ENCODE measurements at regions not wholly inside any gene's neighbourhood (a gene's known extent, or its start where the extent isn't known, plus 50 kb on each side); places are given as distances from the start of the nearest gene placed in this dataset.

DNA sequence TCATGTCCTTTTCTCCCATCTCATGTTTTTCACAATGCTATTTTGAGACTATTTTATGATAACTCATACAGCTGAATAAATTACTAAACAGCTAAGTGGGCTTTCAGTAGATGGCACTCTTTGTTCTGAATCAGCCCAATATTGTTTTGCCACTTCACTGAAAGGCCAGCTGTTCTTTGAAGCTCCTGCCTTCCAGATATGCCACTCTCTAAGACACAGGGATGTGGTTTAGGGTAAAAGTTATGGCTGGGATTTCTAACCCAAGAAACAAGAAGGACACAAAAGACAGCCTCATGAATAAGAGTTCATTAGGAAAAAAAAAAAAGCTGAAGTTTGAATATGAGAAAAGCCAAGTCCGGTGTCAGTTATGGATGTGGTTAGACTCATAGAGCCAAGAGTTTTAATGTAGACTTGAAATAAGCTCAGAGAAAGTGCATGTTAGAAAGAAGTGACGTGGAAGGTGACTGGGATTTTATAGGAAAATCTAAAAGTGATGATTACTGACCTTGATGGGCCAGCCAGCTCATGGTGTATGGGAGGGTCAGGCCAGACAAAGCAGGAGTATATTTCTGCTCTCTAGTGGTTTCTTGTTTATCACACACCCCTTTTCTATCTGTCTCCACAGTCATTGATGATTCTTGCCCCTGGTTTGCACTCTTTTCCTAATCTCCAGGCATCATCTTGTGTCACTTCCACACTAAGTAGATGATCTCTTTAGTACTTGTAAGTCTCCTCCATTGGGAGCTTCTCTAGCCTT is 488.5 kb downstream of the NR2F1-AS1 start:
- H3K27ac ChIP-seq (ENCODE audit: control insufficient read depth, insufficient read depth), result no peak overlapping the region
- no peak overlapping the region for H2AFZ ChIP-seq (ENCODE audit: control insufficient read depth, low read depth, low read length)
- no peaks in the 10 kb centered on the region for H3K4me1 ChIP-seq (ENCODE audit: control insufficient read depth, insufficient read depth, low read length)
- DNase-seq (ENCODE audit: low read depth, low spot score) (no peak), FAIRE-seq (no peak), ATAC-seq (no peak)
- H3K36me3 ChIP-seq (ENCODE audit: control insufficient read depth in 2 of 2, insufficient read depth in 2 of 2, low read length in 1 of 2), result no peaks in the 10 kb centered on the region
- ChIA-PET RAD21 (ENCODE audit: unreplicated experiment) (interaction anchor here (0.9 kb wide), 1 partner anchor 183 kb away, joined by 3 read pairs; no protein-coding TSS in a partner anchor), POLR2A (no interaction called here), CTCF (interaction anchor here (0.7 to 1.0 kb wide), 3 partner anchors 10 to 709 kb away, joined by 3 to 5 read pairs (median 3); no protein-coding TSS in a partner anchor), SMC1A (ENCODE audit: uncharacterized antibody, unreplicated experiment) (no interaction called here)
- H3K27me3 ChIP-seq (replicated peaks in 1 of 2; ENCODE audit: control insufficient read depth in 2 of 2, insufficient read depth in 2 of 2, low read length in 1 of 2), result no peaks in the 10 kb centered on the region
- no peaks in the 10 kb centered on the region for H3K9me3 ChIP-seq (replicated peaks; ENCODE audit: control insufficient read depth, insufficient read depth, low read length)
- no TSS peak for BruUV-seq (replicated peaks)
- 0% methylated on average over 2 of the region's 2 CpGs for WGBS (ENCODE audit: insufficient coverage, insufficient replicate concordance, low lambda C conversion rate, missing lambda C conversion rate)
- no peaks in the 10 kb centered on the region for H3K79me2 ChIP-seq (ENCODE audit: control insufficient read depth, insufficient read depth, low read length)
- H3K4me3 ChIP-seq, result no peak overlapping the region
- intact Hi-C loops (cut with micrococcal nuclease; ENCODE audit: unreplicated experiment), result no loop called here
- peak; percentile 15; the same call in 1 of the 2 replicates for TF ChIP-seq RAD21 (IDR thresholded peaks at IDR 0.05; ENCODE audit: insufficient read depth, low read depth, low read length)
- no peak for TF ChIP-seq ZBED1 (IDR thresholded peaks at IDR 0.05; ENCODE audit: borderline replicate concordance)
- no peaks in the 10 kb centered on the region for H4K20me1 ChIP-seq (ENCODE audit: control insufficient read depth, insufficient read depth)
- H3K9ac ChIP-seq (ENCODE audit: control insufficient read depth, insufficient read depth, low read length), result no peak overlapping the region
- in situ Hi-C loops (cut with MboI), result no loop called here
- no peak overlapping the region for H3K4me2 ChIP-seq (ENCODE audit: control insufficient read depth, insufficient read depth)

DNA sequence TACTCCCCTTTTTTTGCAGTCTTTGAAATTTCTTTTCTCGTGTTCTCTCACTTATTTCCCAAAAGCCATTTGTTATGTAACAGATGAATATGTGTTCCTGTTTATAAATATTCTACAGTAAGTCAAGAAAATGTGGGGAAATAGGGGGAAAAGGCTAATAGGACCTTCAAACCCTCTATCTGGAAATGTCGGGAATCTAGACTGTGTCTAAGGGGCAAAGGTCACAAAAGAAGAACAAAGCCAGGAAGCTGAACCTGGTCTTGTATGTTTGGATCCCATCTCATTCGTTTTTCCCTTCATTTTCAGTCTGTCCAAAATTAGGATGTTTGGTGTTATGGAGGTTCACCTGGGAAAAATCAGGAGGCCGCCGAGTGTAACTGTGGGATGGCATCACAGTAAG is 490.3 kb downstream of the NR2F1-AS1 start:
- POLR2A ChIA-PET, result no interaction called here
- SMC1A ChIA-PET (ENCODE audit: uncharacterized antibody, unreplicated experiment), result no interaction called here

More for the DNA sequence above, 490.3 kb downstream of the NR2F1-AS1 start:
- TF ChIP-seq KDM1A (IDR thresholded peaks at IDR 0.05; ENCODE audit: borderline replicate concordance), result no peak
- no peak for TF ChIP-seq NFYB (IDR thresholded peaks at IDR 0.05; ENCODE audit: insufficient read depth, low read depth, low read length)
- peak; percentile 52 for TF ChIP-seq SUZ12 (IDR thresholded peaks at IDR 0.05; ENCODE audit: unreplicated experiment)
- no peak for TF ChIP-seq ELK1 (IDR thresholded peaks at IDR 0.05; ENCODE audit: low read depth, low read length)
- H3K4me3 ChIP-seq, result no peak overlapping the region
- no peaks in the 10 kb centered on the region for H4K20me1 ChIP-seq (ENCODE audit: control insufficient read depth, insufficient read depth)
- BruUV-seq (replicated peaks), result no TSS peak
- no peaks in the 10 kb centered on the region for H3K4me1 ChIP-seq (ENCODE audit: control insufficient read depth, insufficient read depth, low read length)
- in situ Hi-C loops (cut with MboI), result no loop called here
- H3K27ac ChIP-seq (ENCODE audit: control insufficient read depth, insufficient read depth), result no peak overlapping the region
- ChIA-PET RAD21 (ENCODE audit: unreplicated experiment) (no interaction called here), CTCF (no interaction called here)
- 51% methylated on average over 5 of the region's 5 CpGs for WGBS (ENCODE audit: insufficient coverage, insufficient replicate concordance, low lambda C conversion rate, missing lambda C conversion rate)
- H3K9me3 ChIP-seq (replicated peaks; ENCODE audit: control insufficient read depth, insufficient read depth, low read length), result no peaks in the 10 kb centered on the region
- no peaks in the 10 kb centered on the region for H3K27me3 ChIP-seq (replicated peaks in 1 of 2; ENCODE audit: control insufficient read depth in 2 of 2, insufficient read depth in 2 of 2, low read length in 1 of 2)
- DNase-seq (ENCODE audit: low read depth, low spot score) (no peak), FAIRE-seq (no peak), ATAC-seq (no peak)
- no peak overlapping the region for H3K9ac ChIP-seq (ENCODE audit: control insufficient read depth, insufficient read depth, low read length)
- H3K79me2 ChIP-seq (ENCODE audit: control insufficient read depth, insufficient read depth, low read length), result no peaks in the 10 kb centered on the region
- H3K36me3 ChIP-seq (ENCODE audit: control insufficient read depth in 2 of 2, insufficient read depth in 2 of 2, low read length in 1 of 2), result no peaks in the 10 kb centered on the region
- H2AFZ ChIP-seq (ENCODE audit: control insufficient read depth, low read depth, low read length), result no peak overlapping the region
- intact Hi-C loops (cut with micrococcal nuclease; ENCODE audit: unreplicated experiment), result no loop called here
- H3K4me2 ChIP-seq (ENCODE audit: control insufficient read depth, insufficient read depth), result no peak overlapping the region

Measured in GM12878 (cell line).